Neural progenitor cell (in vitro differentiated cells): ENCODE measurements at regions not wholly inside any gene's neighbourhood (a gene's known extent, or its start where the extent isn't known, plus 50 kb on each side); places are given as distances from the start of the nearest gene placed in this dataset.

ENCODE experiments used
- DNase-seq: peaks from one replicate; pipeline ENCODE4 v3.0.0-alpha.2; 2016; ENCODE audit warnings: low spot score
- H2AFZ ChIP-seq: fragments of 200-600 bp; sonication (generic); replicated peaks from 2 replicates; pipeline ENCODE4 v1.6.1; 2016; ENCODE audit warnings: antibody characterized with exemption
- H3F3A ChIP-seq: fragments of 200-600 bp; sonication (generic); 2 replicates; pipeline ENCODE4 v1.6.1; 2016; ENCODE audit warnings: antibody characterized with exemption, low read depth
- H3K27ac ChIP-seq: fragments of 200-600 bp; sonication (generic); 2 replicates; pipeline ENCODE4 v1.5.1; 2016; ENCODE audit warnings: mild to moderate bottlenecking
- H3K27me3 ChIP-seq: fragments of 200-600 bp; sonication (generic); 2 replicates; pipeline ENCODE4 v1.6.1; 2016; ENCODE audit warnings: mild to moderate bottlenecking, moderate library complexity
- H3K36me3 ChIP-seq: fragments of 200-600 bp; sonication (generic); 2 replicates; pipeline ENCODE4 v1.5.1; 2016
- H3K4me1 ChIP-seq: fragments of 200-600 bp; sonication (generic); 2 replicates; pipeline ENCODE4 v1.6.1; 2016; ENCODE audit warnings: mixed run types
- H3K4me2 ChIP-seq: fragments of 200-600 bp; sonication (generic); 2 replicates; pipeline ENCODE4 v1.6.1; 2016
- H3K4me3 ChIP-seq: fragments of 200-600 bp; sonication (generic); 2 replicates; pipeline ENCODE4 v1.5.1; 2016
- H3K79me2 ChIP-seq: fragments of 200-600 bp; sonication (generic); 2 replicates; pipeline ENCODE4 v1.6.1; 2016; ENCODE audit warnings: low read depth
- H3K9ac ChIP-seq: fragments of 200-600 bp; sonication (generic); 2 replicates; pipeline ENCODE4 v1.6.1; 2016
- H3K9me3 ChIP-seq: fragments of 200-600 bp; sonication (generic); 2 replicates; pipeline ENCODE4 v1.5.1; 2016; ENCODE audit warnings: low read depth
- H4K20me1 ChIP-seq: fragments of 200-600 bp; sonication (generic); 2 replicates; pipeline ENCODE4 v1.6.1; 2016; ENCODE audit warnings: low read depth
- H3K27ac Mint-ChIP-seq: 3 replicates; pipeline ENCODE4 v1.8.0; 2021; ENCODE audit warnings: mixed read lengths
- H3K27me3 Mint-ChIP-seq: 2 replicates; pipeline ENCODE4 v1.8.0; 2022; ENCODE audit warnings: low read depth, mild to moderate bottlenecking, inconsistent platforms, moderate library complexity, mixed read lengths; ENCODE audit not compliant: insufficient read depth
- H3K36me3 Mint-ChIP-seq: 3 replicates; pipeline ENCODE4 v1.8.0; 2021; ENCODE audit warnings: mixed read lengths
- H3K4me1 Mint-ChIP-seq: 3 replicates; pipeline ENCODE4 v1.8.0; 2021; ENCODE audit warnings: mixed read lengths
- H3K4me3 Mint-ChIP-seq: 3 replicates; pipeline ENCODE4 v1.8.0; 2021; ENCODE audit warnings: mild to moderate bottlenecking, moderate library complexity, mixed read lengths
- H3K9me3 Mint-ChIP-seq: 3 replicates; pipeline ENCODE4 v1.8.0; 2020; ENCODE audit warnings: mixed read lengths
- EZH2 ChIP-seq: fragments of 200-600 bp; sonication (generic); IDR thresholded peaks from 2 replicates; pipeline ENCODE4 v1.6.1; 2017; ENCODE audit warnings: antibody characterized with exemption, mild to moderate bottlenecking, moderate library complexity
- EZH2phosphoT487 ChIP-seq: fragments of 200-600 bp; sonication (generic); IDR thresholded peaks from 2 replicates; pipeline ENCODE4 v1.6.1; 2017; ENCODE audit warnings: antibody characterized with exemption
- TF ChIP-seq, protein P1 (sequence below): fragments of 200-600 bp; sonication (generic); IDR thresholded peaks from 2 replicates; pipeline ENCODE4 v1.5.1; 2017; ENCODE audit warnings: antibody characterized with exemption, mild to moderate bottlenecking

DNA sequence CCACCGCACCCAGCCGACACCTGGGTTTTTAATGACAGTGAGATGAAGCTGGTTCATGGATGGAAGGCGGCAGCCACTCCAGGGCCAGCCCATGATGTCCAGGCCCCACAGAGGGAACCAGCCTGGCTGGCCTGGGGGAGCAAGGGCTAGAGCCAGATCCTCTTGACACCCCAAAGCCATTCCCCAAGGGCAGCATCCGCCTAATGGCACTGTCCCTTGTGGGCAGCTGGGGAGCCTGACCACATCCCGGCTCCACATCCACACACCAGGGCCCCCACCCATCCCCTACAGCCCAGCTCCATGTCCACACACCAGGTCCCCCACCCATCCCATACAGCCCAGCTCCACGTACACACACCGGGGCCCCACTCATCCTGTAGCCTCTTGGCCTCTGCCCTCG is 53.3 kb upstream of the ACSF3 start:
- H3K27ac ChIP-seq: no peak overlapping the region
- peaks cover under 1% of the 10 kb centered on the region for H3K4me1 ChIP-seq
- Mint-ChIP-seq H3K36me3 (no peaks in the 10 kb centered on the region), H3K9me3 (no peaks in the 10 kb centered on the region), H3K27ac (no peak overlapping the region), H3K4me1 (peaks cover 5% of the 10 kb centered on the region), H3K4me3 (peak overlapping the region; percentile 36), H3K27me3 (peaks cover 9% of the 10 kb centered on the region)
- TF ChIP-seq, protein P1, sequence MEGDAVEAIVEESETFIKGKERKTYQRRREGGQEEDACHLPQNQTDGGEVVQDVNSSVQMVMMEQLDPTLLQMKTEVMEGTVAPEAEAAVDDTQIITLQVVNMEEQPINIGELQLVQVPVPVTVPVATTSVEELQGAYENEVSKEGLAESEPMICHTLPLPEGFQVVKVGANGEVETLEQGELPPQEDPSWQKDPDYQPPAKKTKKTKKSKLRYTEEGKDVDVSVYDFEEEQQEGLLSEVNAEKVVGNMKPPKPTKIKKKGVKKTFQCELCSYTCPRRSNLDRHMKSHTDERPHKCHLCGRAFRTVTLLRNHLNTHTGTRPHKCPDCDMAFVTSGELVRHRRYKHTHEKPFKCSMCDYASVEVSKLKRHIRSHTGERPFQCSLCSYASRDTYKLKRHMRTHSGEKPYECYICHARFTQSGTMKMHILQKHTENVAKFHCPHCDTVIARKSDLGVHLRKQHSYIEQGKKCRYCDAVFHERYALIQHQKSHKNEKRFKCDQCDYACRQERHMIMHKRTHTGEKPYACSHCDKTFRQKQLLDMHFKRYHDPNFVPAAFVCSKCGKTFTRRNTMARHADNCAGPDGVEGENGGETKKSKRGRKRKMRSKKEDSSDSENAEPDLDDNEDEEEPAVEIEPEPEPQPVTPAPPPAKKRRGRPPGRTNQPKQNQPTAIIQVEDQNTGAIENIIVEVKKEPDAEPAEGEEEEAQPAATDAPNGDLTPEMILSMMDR: no peak
- no peak for TF ChIP-seq EZH2phosphoT487
- TF ChIP-seq EZH2: no peak
- peaks cover 16% of the 10 kb centered on the region for H4K20me1 ChIP-seq
- DNase-seq: no peak
- no peak overlapping the region for H3K4me3 ChIP-seq
- H3K79me2 ChIP-seq: no peaks in the 10 kb centered on the region
- H3K27me3 ChIP-seq: peaks cover 6% of the 10 kb centered on the region
- no peaks in the 10 kb centered on the region for H3K36me3 ChIP-seq
- H3K9me3 ChIP-seq: no peaks in the 10 kb centered on the region
- no peak overlapping the region for H3K9ac ChIP-seq
- peaks cover 4% of the 10 kb centered on the region for H3F3A ChIP-seq
- no peak overlapping the region for H2AFZ ChIP-seq
- no peak overlapping the region for H3K4me2 ChIP-seq

DNA sequence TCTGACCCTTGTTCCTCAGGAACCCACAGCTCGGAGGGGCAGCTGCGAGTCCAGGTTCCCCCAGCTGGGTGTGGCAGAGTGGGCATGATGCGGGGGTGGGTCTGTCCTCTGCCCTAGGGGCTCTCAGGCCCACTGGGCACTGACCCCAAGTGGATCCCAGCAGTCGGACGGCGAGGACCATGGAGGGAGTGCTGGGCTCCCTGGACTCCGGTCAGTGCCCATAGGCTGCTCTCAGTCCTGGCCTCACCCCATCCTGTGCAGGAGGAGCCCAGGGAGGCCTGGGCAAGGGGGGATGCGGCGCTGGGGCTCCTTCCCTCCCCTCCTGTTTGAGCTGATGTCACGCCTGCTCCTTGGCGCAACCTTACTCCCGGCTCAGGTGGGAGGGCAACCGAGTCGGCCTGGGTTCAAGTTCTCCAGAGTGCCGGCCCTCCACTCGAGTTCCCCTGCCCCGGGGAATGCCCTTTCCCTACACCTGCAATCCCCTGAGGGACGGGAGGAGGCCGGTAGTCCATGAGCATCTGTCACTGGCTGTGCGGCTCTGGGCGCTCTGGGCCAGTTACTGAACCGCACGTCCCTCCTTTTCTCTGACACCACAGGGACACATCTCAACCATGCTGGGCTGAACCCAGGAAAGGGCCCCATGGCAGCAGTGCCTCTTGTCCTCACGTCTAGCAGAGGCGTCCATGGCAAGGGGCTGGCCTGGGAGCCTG is 52.6 kb upstream of the ACSF3 start:
- Mint-ChIP-seq H3K36me3 (no peaks in the 10 kb centered on the region), H3K4me3 (peak overlapping the region; percentile 36), H3K27me3 (peaks cover 10% of the 10 kb centered on the region), H3K27ac (no peak overlapping the region), H3K4me1 (no peaks in the 10 kb centered on the region), H3K9me3 (peaks cover 3% of the 10 kb centered on the region)
- peaks cover 4% of the 10 kb centered on the region for H3F3A ChIP-seq
- no peak overlapping the region for H2AFZ ChIP-seq
- H3K36me3 ChIP-seq: no peaks in the 10 kb centered on the region
- no peak overlapping the region for H3K27ac ChIP-seq
- TF ChIP-seq EZH2 (no peak), EZH2phosphoT487 (no peak)
- TF ChIP-seq, protein P1: no peak
- H3K4me3 ChIP-seq: no peak overlapping the region
- H3K79me2 ChIP-seq: no peaks in the 10 kb centered on the region
- H3K4me1 ChIP-seq: no peaks in the 10 kb centered on the region
- H4K20me1 ChIP-seq: peaks cover 16% of the 10 kb centered on the region
- no peak overlapping the region for H3K9ac ChIP-seq
- no peaks in the 10 kb centered on the region for H3K9me3 ChIP-seq
- peaks cover 6% of the 10 kb centered on the region for H3K27me3 ChIP-seq
- no peak overlapping the region for H3K4me2 ChIP-seq
- DNase-seq: no peak

DNA sequence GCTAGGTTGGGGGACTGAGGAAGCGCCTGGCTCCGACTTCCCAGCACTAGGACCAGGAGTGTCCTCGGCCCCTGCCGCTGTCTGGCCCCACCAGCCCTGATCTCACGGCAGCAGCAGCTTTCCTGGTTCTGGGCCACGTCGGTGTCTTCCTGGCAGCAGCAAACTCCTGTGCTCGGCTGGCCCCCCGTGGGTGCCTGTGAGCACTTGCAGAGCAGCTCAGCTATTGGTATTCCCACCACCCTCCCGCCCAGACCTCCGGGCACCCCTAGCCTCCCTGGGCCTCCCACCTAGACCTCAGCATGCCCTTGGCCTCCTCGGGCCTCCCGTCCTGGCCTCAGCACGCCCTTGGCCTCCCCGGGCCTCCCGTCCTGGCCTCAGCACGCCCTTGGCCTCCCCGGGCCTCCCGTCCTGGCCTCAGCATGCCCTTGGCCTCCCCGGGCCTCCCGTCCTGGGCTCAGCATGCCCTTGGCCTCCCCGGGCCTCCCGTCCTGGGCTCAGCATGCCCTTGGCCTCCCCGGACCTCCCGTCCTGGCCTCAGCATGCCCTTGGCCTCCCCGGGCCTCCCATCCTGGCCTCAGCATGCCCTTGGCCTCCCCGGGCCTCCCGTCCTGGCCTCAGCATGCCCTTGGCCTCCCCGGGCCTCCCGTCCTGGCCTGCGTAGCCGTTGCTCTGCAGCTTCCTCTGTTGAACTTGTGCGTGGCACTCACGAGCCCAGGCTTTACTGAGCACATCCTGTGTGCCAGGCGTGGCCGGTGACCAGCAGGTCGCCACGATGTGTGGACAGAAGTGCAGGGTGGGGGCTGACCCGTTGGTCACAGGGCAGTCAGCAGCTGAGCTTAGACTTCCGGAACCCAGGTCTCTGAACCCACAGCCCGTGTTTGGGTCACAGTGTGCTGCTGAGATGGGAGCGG is 51.8 kb upstream of the ACSF3 start:
- no peaks in the 10 kb centered on the region for H3K36me3 ChIP-seq
- no peak for TF ChIP-seq EZH2
- TF ChIP-seq EZH2phosphoT487: no peak
- TF ChIP-seq, protein P1: no peak
- H3K36me3 Mint-ChIP-seq: no peaks in the 10 kb centered on the region
- H3K4me2 ChIP-seq: no peak overlapping the region
- no peaks in the 10 kb centered on the region for H3K9me3 ChIP-seq
- H3K9me3 Mint-ChIP-seq: peaks cover 3% of the 10 kb centered on the region
- peaks cover 16% of the 10 kb centered on the region for H4K20me1 ChIP-seq
- no peak overlapping the region for H2AFZ ChIP-seq
- no peaks in the 10 kb centered on the region for H3K4me1 Mint-ChIP-seq
- H3K27me3 Mint-ChIP-seq: peaks cover 11% of the 10 kb centered on the region
- H3K27ac ChIP-seq: no peak overlapping the region
- H3K27me3 ChIP-seq: peaks cover 6% of the 10 kb centered on the region
- no peak overlapping the region for H3K27ac Mint-ChIP-seq
- H3K4me1 ChIP-seq: no peaks in the 10 kb centered on the region
- H3K4me3 Mint-ChIP-seq: no peak overlapping the region
- H3K4me3 ChIP-seq: no peak overlapping the region
- no peak for DNase-seq
- no peaks in the 10 kb centered on the region for H3K79me2 ChIP-seq
- peaks cover 4% of the 10 kb centered on the region for H3F3A ChIP-seq
- no peak overlapping the region for H3K9ac ChIP-seq
